WTC11 (cell line): ENCODE measurements at regions not wholly inside any gene's neighbourhood (a gene's known extent, or its start where the extent isn't known, plus 50 kb on each side); places are given as distances from the start of the nearest gene placed in this dataset.

Source experiments
- ATAC-seq: fragments of 200-7000 bp; cut with Tn5 transposase; 2 replicates; pipeline ENCODE4 v1.10.0; 2021; ENCODE audit warnings: mild to moderate bottlenecking, moderate library complexity
- CTCF ChIA-PET: fragments of 300-600 bp; sonication (Branson Sonifier 250); formaldehyde crosslinking; loops from one replicate; lab custom pipeline; 2021; ENCODE audit warnings: antibody characterized with exemption; lab: Charles Lee
- POLR2A ChIA-PET: fragments of 350-600 bp; sonication (Branson Sonifier 250); formaldehyde crosslinking; loops from one replicate; lab custom pipeline; 2021; ENCODE audit warnings: antibody characterized with exemption; lab: Charles Lee
- DNase-seq: peaks from one replicate; pipeline ENCODE4 v3.0.0; 2021; ENCODE audit warnings: low spot score
- H3K27ac Mint-ChIP-seq: 2 replicates; pipeline ENCODE4 v1.8.0; 2021; ENCODE audit warnings: mixed read lengths
- H3K27me3 Mint-ChIP-seq: 2 replicates; pipeline ENCODE4 v1.8.0; 2021; ENCODE audit warnings: low read depth, mild to moderate bottlenecking, moderate library complexity, mixed read lengths
- H3K36me3 Mint-ChIP-seq: 2 replicates; pipeline ENCODE4 v1.8.0; 2021; ENCODE audit warnings: mixed read lengths
- H3K4me1 Mint-ChIP-seq: 2 replicates; pipeline ENCODE4 v1.8.0; 2022; ENCODE audit warnings: mixed read lengths
- H3K4me3 Mint-ChIP-seq: 2 replicates; pipeline ENCODE4 v1.8.0; 2021; ENCODE audit warnings: mild to moderate bottlenecking, moderate library complexity, mixed read lengths
- H3K9me3 Mint-ChIP-seq: 2 replicates; pipeline ENCODE4 v1.8.0; 2021; ENCODE audit warnings: mixed read lengths
- ESRRA ChIP-seq: sonication (generic); formaldehyde crosslinking; IDR thresholded peaks from 2 replicates; pipeline ENCODE4 v1.8.1; 2022; ENCODE audit warnings: mild to moderate bottlenecking, missing genetic modification reagents, borderline replicate concordance
- FOXK1 ChIP-seq: sonication (generic); formaldehyde crosslinking; IDR thresholded peaks from 2 replicates; pipeline ENCODE4 v1.8.0; 2022; ENCODE audit warnings: mild to moderate bottlenecking, moderate library complexity, missing genetic modification reagents
- JUN ChIP-seq: sonication (generic); formaldehyde crosslinking; IDR thresholded peaks from 2 replicates; pipeline ENCODE4 v1.8.0; 2023; ENCODE audit warnings: mild to moderate bottlenecking, missing genetic modification reagents
- NR3C1 ChIP-seq: sonication (generic); formaldehyde crosslinking; conservative IDR thresholded peaks from 2 replicates; pipeline ENCODE4 v1.8.1; 2023; ENCODE audit warnings: low read depth, mild to moderate bottlenecking, missing genetic modification reagents
- SOX15 ChIP-seq: fragments of 250-450 bp; sonication (Bioruptor Pico); IDR thresholded peaks from 2 replicates; pipeline ENCODE4 v1.9.0; 2021; ENCODE audit warnings: mild to moderate bottlenecking
- ZNF416 ChIP-seq: fragments of 250-450 bp; sonication (Bioruptor Pico); IDR thresholded peaks from 2 replicates; pipeline ENCODE4 v1.9.0; 2021; ENCODE audit warnings: mild to moderate bottlenecking, inconsistent platforms
- ZNF671 ChIP-seq: fragments of 250-450 bp; sonication (Bioruptor Pico); IDR thresholded peaks from 2 replicates; pipeline ENCODE4 v1.8.0; 2021; ENCODE audit warnings: mild to moderate bottlenecking
- TF ChIP-seq, protein P1 (sequence below): fragments of 250-450 bp; sonication (Bioruptor Pico); IDR thresholded peaks from 2 replicates; pipeline ENCODE4 v1.9.0; 2021; ENCODE audit warnings: mild to moderate bottlenecking, borderline replicate concordance
- TF ChIP-seq, protein P2 (sequence below): sonication (generic); formaldehyde crosslinking; IDR thresholded peaks from 2 replicates; pipeline ENCODE4 v1.8.1; 2023; ENCODE audit warnings: mild to moderate bottlenecking, missing genetic modification reagents
- TF ChIP-seq, protein P3 (sequence below): sonication (generic); formaldehyde crosslinking; IDR thresholded peaks from 2 replicates; pipeline ENCODE4 v1.8.1; 2022; ENCODE audit warnings: missing genetic modification reagents, borderline replicate concordance
- TF ChIP-seq, protein P4 (sequence below): sonication (generic); formaldehyde crosslinking; IDR thresholded peaks from 2 replicates; pipeline ENCODE4 v1.8.1; 2022; ENCODE audit warnings: low read depth, missing genetic modification reagents, borderline replicate concordance
- TF ChIP-seq, protein P5 (sequence below): fragments of 250-450 bp; sonication (Bioruptor Pico); IDR thresholded peaks from 2 replicates; pipeline ENCODE4 v1.8.0; 2021; ENCODE audit warnings: mild to moderate bottlenecking

DNA sequence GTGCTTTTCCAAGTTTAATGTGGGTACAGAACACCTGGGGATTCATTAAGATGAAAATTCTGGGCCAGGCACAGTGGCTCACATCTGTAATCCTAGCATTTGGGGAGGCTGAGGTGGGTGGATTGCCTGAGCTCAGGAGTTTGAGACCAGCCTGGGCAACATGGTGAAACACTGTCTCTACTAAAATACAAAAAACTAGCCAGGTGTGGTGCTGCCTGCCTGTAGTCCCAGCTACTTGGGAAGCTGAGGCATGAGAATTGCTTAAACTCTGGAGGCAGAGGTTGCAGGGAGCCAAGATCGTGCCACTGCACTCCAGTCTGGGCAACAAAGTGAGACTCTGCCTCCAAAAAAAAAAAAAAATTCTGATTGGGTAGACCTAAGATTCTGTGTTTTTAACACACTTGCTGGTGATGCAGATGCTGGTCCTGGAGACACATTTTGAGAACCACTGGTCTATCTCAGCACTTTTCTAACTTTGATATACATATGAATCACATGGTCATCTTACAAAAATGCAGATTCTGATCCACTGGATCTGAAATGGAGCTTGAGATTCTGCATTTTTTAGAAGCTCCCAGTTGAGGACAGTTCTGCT is 223.8 kb upstream of the SATB1 start (continued):
- TF ChIP-seq, protein P1, sequence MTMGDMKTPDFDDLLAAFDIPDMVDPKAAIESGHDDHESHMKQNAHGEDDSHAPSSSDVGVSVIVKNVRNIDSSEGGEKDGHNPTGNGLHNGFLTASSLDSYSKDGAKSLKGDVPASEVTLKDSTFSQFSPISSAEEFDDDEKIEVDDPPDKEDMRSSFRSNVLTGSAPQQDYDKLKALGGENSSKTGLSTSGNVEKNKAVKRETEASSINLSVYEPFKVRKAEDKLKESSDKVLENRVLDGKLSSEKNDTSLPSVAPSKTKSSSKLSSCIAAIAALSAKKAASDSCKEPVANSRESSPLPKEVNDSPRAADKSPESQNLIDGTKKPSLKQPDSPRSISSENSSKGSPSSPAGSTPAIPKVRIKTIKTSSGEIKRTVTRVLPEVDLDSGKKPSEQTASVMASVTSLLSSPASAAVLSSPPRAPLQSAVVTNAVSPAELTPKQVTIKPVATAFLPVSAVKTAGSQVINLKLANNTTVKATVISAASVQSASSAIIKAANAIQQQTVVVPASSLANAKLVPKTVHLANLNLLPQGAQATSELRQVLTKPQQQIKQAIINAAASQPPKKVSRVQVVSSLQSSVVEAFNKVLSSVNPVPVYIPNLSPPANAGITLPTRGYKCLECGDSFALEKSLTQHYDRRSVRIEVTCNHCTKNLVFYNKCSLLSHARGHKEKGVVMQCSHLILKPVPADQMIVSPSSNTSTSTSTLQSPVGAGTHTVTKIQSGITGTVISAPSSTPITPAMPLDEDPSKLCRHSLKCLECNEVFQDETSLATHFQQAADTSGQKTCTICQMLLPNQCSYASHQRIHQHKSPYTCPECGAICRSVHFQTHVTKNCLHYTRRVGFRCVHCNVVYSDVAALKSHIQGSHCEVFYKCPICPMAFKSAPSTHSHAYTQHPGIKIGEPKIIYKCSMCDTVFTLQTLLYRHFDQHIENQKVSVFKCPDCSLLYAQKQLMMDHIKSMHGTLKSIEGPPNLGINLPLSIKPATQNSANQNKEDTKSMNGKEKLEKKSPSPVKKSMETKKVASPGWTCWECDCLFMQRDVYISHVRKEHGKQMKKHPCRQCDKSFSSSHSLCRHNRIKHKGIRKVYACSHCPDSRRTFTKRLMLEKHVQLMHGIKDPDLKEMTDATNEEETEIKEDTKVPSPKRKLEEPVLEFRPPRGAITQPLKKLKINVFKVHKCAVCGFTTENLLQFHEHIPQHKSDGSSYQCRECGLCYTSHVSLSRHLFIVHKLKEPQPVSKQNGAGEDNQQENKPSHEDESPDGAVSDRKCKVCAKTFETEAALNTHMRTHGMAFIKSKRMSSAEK: no peak

DNA sequence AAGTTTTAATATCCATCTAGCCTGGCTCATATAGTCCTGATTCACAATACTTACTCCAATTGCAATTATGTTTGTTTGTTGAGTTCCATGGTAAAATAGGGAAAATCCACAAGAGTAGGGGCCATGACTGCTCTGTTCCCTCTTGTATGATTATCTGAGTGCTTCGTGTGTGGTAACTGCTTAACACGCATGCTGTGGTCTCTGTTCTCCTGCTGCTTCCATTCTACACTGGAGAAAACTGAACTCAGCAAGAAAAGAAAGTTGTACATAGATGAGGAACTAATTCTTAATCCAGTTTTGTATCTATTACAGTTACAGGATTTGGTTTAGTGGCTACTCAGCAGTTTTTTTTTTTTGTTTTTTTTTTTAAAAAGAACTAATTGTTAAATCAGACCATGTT is 223.0 kb upstream of the SATB1 start:
- ChIA-PET CTCF (no interaction called here), POLR2A (no interaction called here)
- Mint-ChIP-seq H3K9me3 (no peaks in the 10 kb centered on the region), H3K36me3 (no peaks in the 10 kb centered on the region), H3K27me3 (no peaks in the 10 kb centered on the region), H3K27ac (no peak overlapping the region), H3K4me3 (no peak overlapping the region), H3K4me1 (no peaks in the 10 kb centered on the region)
- ATAC-seq (no peak), DNase-seq (no peak)
- TF ChIP-seq ZNF671 (CRISPR knock-in tag) (no peak), FOXK1 (no peak), SOX15 (no peak), ZNF416 (no peak), JUN (CRISPR knock-in tag) (no peak), ESRRA (no peak), NR3C1 (CRISPR knock-in tag) (no peak)
- TF ChIP-seq, protein P2, sequence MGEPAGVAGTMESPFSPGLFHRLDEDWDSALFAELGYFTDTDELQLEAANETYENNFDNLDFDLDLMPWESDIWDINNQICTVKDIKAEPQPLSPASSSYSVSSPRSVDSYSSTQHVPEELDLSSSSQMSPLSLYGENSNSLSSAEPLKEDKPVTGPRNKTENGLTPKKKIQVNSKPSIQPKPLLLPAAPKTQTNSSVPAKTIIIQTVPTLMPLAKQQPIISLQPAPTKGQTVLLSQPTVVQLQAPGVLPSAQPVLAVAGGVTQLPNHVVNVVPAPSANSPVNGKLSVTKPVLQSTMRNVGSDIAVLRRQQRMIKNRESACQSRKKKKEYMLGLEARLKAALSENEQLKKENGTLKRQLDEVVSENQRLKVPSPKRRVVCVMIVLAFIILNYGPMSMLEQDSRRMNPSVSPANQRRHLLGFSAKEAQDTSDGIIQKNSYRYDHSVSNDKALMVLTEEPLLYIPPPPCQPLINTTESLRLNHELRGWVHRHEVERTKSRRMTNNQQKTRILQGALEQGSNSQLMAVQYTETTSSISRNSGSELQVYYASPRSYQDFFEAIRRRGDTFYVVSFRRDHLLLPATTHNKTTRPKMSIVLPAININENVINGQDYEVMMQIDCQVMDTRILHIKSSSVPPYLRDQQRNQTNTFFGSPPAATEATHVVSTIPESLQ (CRISPR knock-in tag): no peak

DNA sequence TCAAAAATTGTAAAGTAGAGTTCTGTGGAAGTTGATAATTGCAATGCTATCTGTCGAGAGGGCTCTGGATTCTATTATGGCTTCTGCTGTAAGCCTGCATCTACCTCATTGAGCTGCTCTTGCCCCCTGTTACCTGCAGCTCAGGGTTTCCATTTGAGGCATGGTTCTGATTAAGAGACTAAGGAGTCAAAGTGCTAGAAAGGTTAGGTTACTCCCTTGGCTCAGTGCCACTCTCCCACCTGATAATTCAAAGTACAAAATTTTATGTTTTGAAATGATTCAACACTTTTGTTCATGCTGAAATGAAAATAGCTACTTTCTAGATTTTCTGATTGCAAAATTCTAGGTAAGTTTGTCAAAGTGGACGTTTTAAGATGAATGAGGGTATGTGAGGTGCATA is 220.5 kb upstream of the SATB1 start:
- Mint-ChIP-seq H3K9me3 (peaks cover 11% of the 10 kb centered on the region), H3K27ac (no peak overlapping the region), H3K36me3 (no peaks in the 10 kb centered on the region), H3K27me3 (no peaks in the 10 kb centered on the region), H3K4me3 (no peak overlapping the region), H3K4me1 (no peaks in the 10 kb centered on the region)
- TF ChIP-seq, protein P3, sequence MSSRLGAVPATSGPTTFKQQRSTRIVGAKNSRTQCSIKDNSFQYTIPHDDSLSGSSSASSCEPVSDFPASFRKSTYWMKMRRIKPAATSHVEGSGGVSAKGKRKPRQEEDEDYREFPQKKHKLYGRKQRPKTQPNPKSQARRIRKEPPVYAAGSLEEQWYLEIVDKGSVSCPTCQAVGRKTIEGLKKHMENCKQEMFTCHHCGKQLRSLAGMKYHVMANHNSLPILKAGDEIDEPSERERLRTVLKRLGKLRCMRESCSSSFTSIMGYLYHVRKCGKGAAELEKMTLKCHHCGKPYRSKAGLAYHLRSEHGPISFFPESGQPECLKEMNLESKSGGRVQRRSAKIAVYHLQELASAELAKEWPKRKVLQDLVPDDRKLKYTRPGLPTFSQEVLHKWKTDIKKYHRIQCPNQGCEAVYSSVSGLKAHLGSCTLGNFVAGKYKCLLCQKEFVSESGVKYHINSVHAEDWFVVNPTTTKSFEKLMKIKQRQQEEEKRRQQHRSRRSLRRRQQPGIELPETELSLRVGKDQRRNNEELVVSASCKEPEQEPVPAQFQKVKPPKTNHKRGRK (CRISPR knock-in tag): no peak
- TF ChIP-seq, protein P4, sequence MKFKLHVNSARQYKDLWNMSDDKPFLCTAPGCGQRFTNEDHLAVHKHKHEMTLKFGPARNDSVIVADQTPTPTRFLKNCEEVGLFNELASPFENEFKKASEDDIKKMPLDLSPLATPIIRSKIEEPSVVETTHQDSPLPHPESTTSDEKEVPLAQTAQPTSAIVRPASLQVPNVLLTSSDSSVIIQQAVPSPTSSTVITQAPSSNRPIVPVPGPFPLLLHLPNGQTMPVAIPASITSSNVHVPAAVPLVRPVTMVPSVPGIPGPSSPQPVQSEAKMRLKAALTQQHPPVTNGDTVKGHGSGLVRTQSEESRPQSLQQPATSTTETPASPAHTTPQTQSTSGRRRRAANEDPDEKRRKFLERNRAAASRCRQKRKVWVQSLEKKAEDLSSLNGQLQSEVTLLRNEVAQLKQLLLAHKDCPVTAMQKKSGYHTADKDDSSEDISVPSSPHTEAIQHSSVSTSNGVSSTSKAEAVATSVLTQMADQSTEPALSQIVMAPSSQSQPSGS (CRISPR knock-in tag): no peak
- TF ChIP-seq, protein P5, sequence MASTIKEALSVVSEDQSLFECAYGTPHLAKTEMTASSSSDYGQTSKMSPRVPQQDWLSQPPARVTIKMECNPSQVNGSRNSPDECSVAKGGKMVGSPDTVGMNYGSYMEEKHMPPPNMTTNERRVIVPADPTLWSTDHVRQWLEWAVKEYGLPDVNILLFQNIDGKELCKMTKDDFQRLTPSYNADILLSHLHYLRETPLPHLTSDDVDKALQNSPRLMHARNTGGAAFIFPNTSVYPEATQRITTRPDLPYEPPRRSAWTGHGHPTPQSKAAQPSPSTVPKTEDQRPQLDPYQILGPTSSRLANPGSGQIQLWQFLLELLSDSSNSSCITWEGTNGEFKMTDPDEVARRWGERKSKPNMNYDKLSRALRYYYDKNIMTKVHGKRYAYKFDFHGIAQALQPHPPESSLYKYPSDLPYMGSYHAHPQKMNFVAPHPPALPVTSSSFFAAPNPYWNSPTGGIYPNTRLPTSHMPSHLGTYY (CRISPR knock-in tag): no peak
- ATAC-seq: no peak
- ChIA-PET CTCF (no interaction called here), POLR2A (no interaction called here)
- no peak for DNase-seq
